Natural killer cell treated with Interleukin-12 subunit alpha and Interleukin-12 subunit beta and Interleukin-15 and Interleukin-18, amount 100 ng/mL, for 72 hours (primary cell): ENCODE measurements at regions not wholly inside any gene's neighbourhood (a gene's known extent, or its start where the extent isn't known, plus 50 kb on each side); places are given as distances from the start of the nearest gene placed in this dataset.
A peak's percentile ranks its signal among the peaks of the same experiment; 100 is the strongest.

Experiments
- ATAC-seq, 2 donors: fragments of 150-1000 bp; cut with Tn5 transposase in 1 of 2; sonication (Bioruptor Pico), chemical (Tn5 transposase) in 1 of 2; 2 replicates each; pipeline ENCODE4 v1.10.0; 2021
- DNase-seq: peaks from one replicate; pipeline ENCODE4 v3.0.0; 2022; ENCODE audit warnings: low spot score
- H3K27ac Mint-ChIP-seq, 2 donors: 1 replicate in 1 of 2; 2 replicates in 1 of 2; pipeline ENCODE4 v1.8.0; 2022; ENCODE audit warnings: mixed read lengths in 2 of 2, mild to moderate bottlenecking in 1 of 2, moderate library complexity in 1 of 2
- H3K27me3 Mint-ChIP-seq, 2 donors: 1 replicate in 1 of 2; 2 replicates in 1 of 2; pipeline ENCODE4 v1.8.0; 2022; ENCODE audit warnings: mixed read lengths in 2 of 2
- H3K36me3 Mint-ChIP-seq: one replicate; pipeline ENCODE4 v1.8.0; 2022; ENCODE audit warnings: mixed read lengths
- H3K4me1 Mint-ChIP-seq, 2 donors: 1 replicate in 1 of 2; 2 replicates in 1 of 2; pipeline ENCODE4 v1.8.0; 2022; ENCODE audit warnings: low read depth in 2 of 2, mixed read lengths in 2 of 2, mild to moderate bottlenecking in 1 of 2
- H3K4me3 Mint-ChIP-seq: one replicate; pipeline ENCODE4 v1.8.0; 2022; ENCODE audit warnings: mixed read lengths
- H3K9me3 Mint-ChIP-seq: 2 replicates; pipeline ENCODE4 v1.8.0; 2022; ENCODE audit warnings: mixed read lengths

GRCh38 chrX:42484233-42484632 lies 293.7 kb downstream of the PPP1R2C start:
- H3K4me3 Mint-ChIP-seq, result no peak overlapping the region
- peaks cover 3% of the 10 kb centered on the region for H3K9me3 Mint-ChIP-seq
- no peak for DNase-seq
- H3K27me3 Mint-ChIP-seq, result peaks cover 0 to 14% of the 10 kb centered on the region in 2 donors
- H3K36me3 Mint-ChIP-seq, result no peaks in the 10 kb centered on the region
- ATAC-seq, result no peak
- H3K4me1 Mint-ChIP-seq, result peaks cover 0 to 3% of the 10 kb centered on the region in 2 donors
- no peak overlapping the region for H3K27ac Mint-ChIP-seq

- Mint-ChIP-seq H3K36me3 (no peaks in the 10 kb centered on the region), H3K4me1 (peaks cover 5 to 7% of the 10 kb centered on the region in 2 donors), H3K27me3 (peaks cover 0 to 10% of the 10 kb centered on the region in 2 donors), H3K9me3 (no peaks in the 10 kb centered on the region), H3K4me3 (no peak overlapping the region), H3K27ac (no peak overlapping the region)
- ATAC-seq (no peak), DNase-seq (no peak)
Measured at GRCh38 chrX:42477396-42477795, 300.6 kb downstream of the PPP1R2C start.

GRCh38 chrX:42472727-42473126 lies 305.2 kb downstream of the PPP1R2C start:
- DNase-seq (no peak), ATAC-seq (no peak)
- Mint-ChIP-seq H3K4me1 (peaks cover 5 to 6% of the 10 kb centered on the region in 2 donors), H3K36me3 (no peaks in the 10 kb centered on the region), H3K4me3 (no peak overlapping the region), H3K27ac (no peak overlapping the region), H3K9me3 (no peaks in the 10 kb centered on the region), H3K27me3 (peaks cover 0 to 7% of the 10 kb centered on the region in 2 donors)

- H3K36me3 Mint-ChIP-seq, result no peaks in the 10 kb centered on the region
Measured at GRCh38 chrX:42466332-42467046, 311.5 kb downstream of the PPP1R2C start.

GRCh38 chrX:42465821-42466220 lies 312.1 kb downstream of the PPP1R2C start:
- H3K4me1 Mint-ChIP-seq, result peaks cover 4 to 5% of the 10 kb centered on the region in 2 donors

More at GRCh38 chrX:42466332-42467046, 311.5 kb downstream of the PPP1R2C start:
- H3K4me1 Mint-ChIP-seq, result peaks cover 4 to 5% of the 10 kb centered on the region in 2 donors
- no peak overlapping the region for H3K4me3 Mint-ChIP-seq
- H3K27ac Mint-ChIP-seq, result no peak overlapping the region
- no peaks in the 10 kb centered on the region for H3K9me3 Mint-ChIP-seq
- ATAC-seq (no peak), DNase-seq (no peak)
- H3K27me3 Mint-ChIP-seq, result peaks cover 0 to 19% of the 10 kb centered on the region in 2 donors

GRCh38 chrX:42463706-42464490 lies 314.1 kb downstream of the PPP1R2C start:
- peaks cover 4 to 5% of the 10 kb centered on the region in 2 donors for H3K4me1 Mint-ChIP-seq
- ATAC-seq, result no peak
- H3K36me3 Mint-ChIP-seq, result no peaks in the 10 kb centered on the region
- H3K4me3 Mint-ChIP-seq, result no peak overlapping the region
- DNase-seq, result no peak
- no peaks in the 10 kb centered on the region for H3K9me3 Mint-ChIP-seq
- H3K27ac Mint-ChIP-seq, result no peak overlapping the region
- H3K27me3 Mint-ChIP-seq, result peaks cover 0 to 19% of the 10 kb centered on the region in 2 donors

More at GRCh38 chrX:42465821-42466220, 312.1 kb downstream of the PPP1R2C start:
- Mint-ChIP-seq H3K27me3 (peaks cover 0 to 19% of the 10 kb centered on the region in 2 donors), H3K4me3 (no peak overlapping the region), H3K27ac (no peak overlapping the region), H3K36me3 (no peaks in the 10 kb centered on the region), H3K9me3 (no peaks in the 10 kb centered on the region)
- DNase-seq, result no peak
- no peak for ATAC-seq

GRCh38 chrX:42462917-42463316 lies 315.0 kb downstream of the PPP1R2C start:
- Mint-ChIP-seq H3K27me3 (peaks cover 0 to 19% of the 10 kb centered on the region in 2 donors), H3K27ac (no peak overlapping the region), H3K4me3 (no peak overlapping the region), H3K4me1 (peaks cover 4 to 5% of the 10 kb centered on the region in 2 donors), H3K9me3 (no peaks in the 10 kb centered on the region), H3K36me3 (no peaks in the 10 kb centered on the region)
- DNase-seq (no peak), ATAC-seq (peak in 1 of 2 donors; percentile 72)

- Mint-ChIP-seq H3K9me3 (no peaks in the 10 kb centered on the region), H3K27me3 (peaks cover 0 to 13% of the 10 kb centered on the region in 2 donors), H3K27ac (no peak overlapping the region), H3K4me1 (peaks cover 4 to 5% of the 10 kb centered on the region in 2 donors), H3K4me3 (no peak overlapping the region), H3K36me3 (no peaks in the 10 kb centered on the region)
- ATAC-seq, result no peak
- DNase-seq, result no peak
Measured at GRCh38 chrX:42460706-42461105, 317.3 kb downstream of the PPP1R2C start.

- no peaks in the 10 kb centered on the region for H3K36me3 Mint-ChIP-seq
- H3K4me3 Mint-ChIP-seq, result no peak overlapping the region
- H3K27me3 Mint-ChIP-seq, result peaks cover 0 to 11% of the 10 kb centered on the region in 2 donors
- ATAC-seq, result no peak
- H3K9me3 Mint-ChIP-seq, result no peaks in the 10 kb centered on the region
- H3K27ac Mint-ChIP-seq, result no peak overlapping the region
- H3K4me1 Mint-ChIP-seq, result peaks cover 4 to 6% of the 10 kb centered on the region in 2 donors
- no peak for DNase-seq
Measured at GRCh38 chrX:42459735-42460134, 318.2 kb downstream of the PPP1R2C start.

- H3K4me1 Mint-ChIP-seq, result peaks cover 4% of the 10 kb centered on the region in 2 donors
- DNase-seq (no peak), ATAC-seq (no peak)
Measured at GRCh38 chrX:42456176-42456700, 321.7 kb downstream of the PPP1R2C start.

GRCh38 chrX:42450228-42450627 lies 327.7 kb downstream of the PPP1R2C start:
- Mint-ChIP-seq H3K36me3 (peaks cover 6% of the 10 kb centered on the region), H3K4me3 (no peak overlapping the region), H3K4me1 (peaks cover 4% of the 10 kb centered on the region in 2 donors), H3K27ac (no peak overlapping the region), H3K27me3 (peaks cover 0 to 8% of the 10 kb centered on the region in 2 donors), H3K9me3 (peaks cover 1% of the 10 kb centered on the region)
- DNase-seq (no peak), ATAC-seq (no peak)

More at GRCh38 chrX:42456176-42456700, 321.7 kb downstream of the PPP1R2C start:
- Mint-ChIP-seq H3K36me3 (no peaks in the 10 kb centered on the region), H3K9me3 (no peaks in the 10 kb centered on the region), H3K27me3 (peaks cover 0 to 4% of the 10 kb centered on the region in 2 donors), H3K4me3 (no peak overlapping the region), H3K27ac (no peak overlapping the region)

GRCh38 chrX:42443267-42443666 lies 334.7 kb downstream of the PPP1R2C start:
- H3K4me1 Mint-ChIP-seq, result peaks cover 8 to 14% of the 10 kb centered on the region in 2 donors
- peak overlapping the region; percentile 56 for H3K4me3 Mint-ChIP-seq
- H3K9me3 Mint-ChIP-seq, result peaks cover 4% of the 10 kb centered on the region
- ATAC-seq (peak in 1 of 2 donors; percentile 66), DNase-seq (peak; percentile 60)
- peak overlapping the region; percentile 13 to 79 for H3K27ac Mint-ChIP-seq
- peaks cover 0 to 14% of the 10 kb centered on the region in 2 donors for H3K27me3 Mint-ChIP-seq
- peaks cover 19% of the 10 kb centered on the region for H3K36me3 Mint-ChIP-seq

- peaks cover 14 to 19% of the 10 kb centered on the region in 2 donors for H3K4me1 Mint-ChIP-seq
- peaks cover 4% of the 10 kb centered on the region for H3K9me3 Mint-ChIP-seq
- no peak for ATAC-seq
- peaks cover 0 to 14% of the 10 kb centered on the region in 2 donors for H3K27me3 Mint-ChIP-seq
- DNase-seq, result no peak
- peaks cover 23% of the 10 kb centered on the region for H3K36me3 Mint-ChIP-seq
- no peak overlapping the region for H3K4me3 Mint-ChIP-seq
- peak overlapping the region in 1 of 2 donors; percentile 13 for H3K27ac Mint-ChIP-seq
Measured at GRCh38 chrX:42442745-42443144, 335.2 kb downstream of the PPP1R2C start.
